Hepatocyte (in vitro differentiated cells): ENCODE measurements at regions not wholly inside any gene's neighbourhood (a gene's known extent, or its start where the extent isn't known, plus 50 kb on each side); places are given as distances from the start of the nearest gene placed in this dataset.

Experiments
- DNase-seq: peaks from one replicate; pipeline ENCODE4 v3.0.0-alpha.2; 2016; ENCODE audit warnings: low spot score
- H2AFZ ChIP-seq: fragments of 200-600 bp; sonication (generic); 2 replicates; pipeline ENCODE4 v1.6.0; 2016; ENCODE audit warnings: antibody characterized with exemption, mild to moderate bottlenecking
- H3K27ac ChIP-seq: fragments of 200-600 bp; sonication (generic); 2 replicates; pipeline ENCODE4 v1.5.1; 2016; ENCODE audit warnings: mild to moderate bottlenecking
- H3K27me3 ChIP-seq: fragments of 200-600 bp; sonication (generic); 2 replicates; pipeline ENCODE4 v1.6.1; 2016
- H3K36me3 ChIP-seq: fragments of 200-600 bp; sonication (generic); replicated peaks from 2 replicates; pipeline ENCODE4 v1.5.1; 2016; ENCODE audit warnings: low read depth; ENCODE audit not compliant: insufficient read depth
- H3K4me1 ChIP-seq: fragments of 200-600 bp; sonication (generic); 2 replicates; pipeline ENCODE4 v1.5.1; 2016; ENCODE audit warnings: mild to moderate bottlenecking, moderate library complexity; ENCODE audit not compliant: insufficient read depth
- H3K4me2 ChIP-seq: fragments of 200-600 bp; sonication (generic); 2 replicates; pipeline ENCODE4 v1.6.0; 2016
- H3K4me3 ChIP-seq: fragments of 200-600 bp; sonication (generic); 2 replicates; pipeline ENCODE4 v1.5.1; 2016; ENCODE audit warnings: mild to moderate bottlenecking
- H3K79me2 ChIP-seq: fragments of 200-600 bp; sonication (generic); 2 replicates; pipeline ENCODE4 v1.6.0; 2017; ENCODE audit warnings: mild to moderate bottlenecking
- H3K9me2 ChIP-seq: fragments of 200-600 bp; sonication (generic); replicated peaks from 2 replicates; pipeline ENCODE4 v1.6.0; 2017; ENCODE audit warnings: mild to moderate bottlenecking; ENCODE audit not compliant: insufficient read depth
- H3K9me3 ChIP-seq: fragments of 200-600 bp; sonication (generic); 2 replicates; pipeline ENCODE4 v1.5.1; 2016; ENCODE audit warnings: low read depth, mild to moderate bottlenecking
- H4K20me1 ChIP-seq: fragments of 200-600 bp; sonication (generic); 2 replicates; pipeline ENCODE4 v1.6.0; 2016; ENCODE audit warnings: mild to moderate bottlenecking; ENCODE audit not compliant: insufficient read depth, poor library complexity, severe bottlenecking
- CTCF ChIP-seq: fragments of 200-600 bp; sonication (generic); IDR thresholded peaks from 2 replicates; pipeline ENCODE4 v1.5.1; 2016; ENCODE audit warnings: antibody characterized with exemption, mild to moderate bottlenecking; ENCODE audit not compliant: poor library complexity
- EZH2 ChIP-seq: fragments of 200-600 bp; sonication (generic); IDR thresholded peaks from 2 replicates; pipeline ENCODE4 v1.6.1; 2016; ENCODE audit warnings: antibody characterized with exemption, mild to moderate bottlenecking, borderline replicate concordance
- EZH2phosphoT487 ChIP-seq: fragments of 200-600 bp; sonication (generic); IDR thresholded peaks from one replicate; pipeline ENCODE4 v1.6.1; 2018; ENCODE audit warnings: antibody characterized with exemption, mild to moderate bottlenecking, low read depth, moderate library complexity; ENCODE audit not compliant: unreplicated experiment, severe bottlenecking
- WGBS: methylation state at CpG from one replicate; pipeline ENCODE4 v1.1.6; 2016; ENCODE audit warnings: low lambda C conversion rate; ENCODE audit errors: missing lambda C conversion rate; 5-methylcytosine and 5-hydroxymethylcytosine counted together

GRCh38 chr5:92912283-92912682 lies 668.7 kb downstream of the NR2F1-AS1 start:
- H3K4me2 ChIP-seq: no peak overlapping the region
- DNase-seq: no peak
- WGBS: 87% methylated on average over 1 of the region's 1 CpG
- no peaks in the 10 kb centered on the region for H3K27me3 ChIP-seq
- H2AFZ ChIP-seq: no peak overlapping the region
- no peaks in the 10 kb centered on the region for H3K36me3 ChIP-seq
- H4K20me1 ChIP-seq: no peaks in the 10 kb centered on the region
- no peaks in the 10 kb centered on the region for H3K79me2 ChIP-seq
- no peak overlapping the region for H3K27ac ChIP-seq
- TF ChIP-seq EZH2phosphoT487 (no peak), EZH2 (no peak), CTCF (no peak)
- H3K4me1 ChIP-seq: peaks cover 18% of the 10 kb centered on the region
- no peaks in the 10 kb centered on the region for H3K9me3 ChIP-seq
- H3K4me3 ChIP-seq: no peak overlapping the region
- H3K9me2 ChIP-seq: no peaks in the 10 kb centered on the region

- Histone ChIP-seq H3K79me2 (no peaks in the 10 kb centered on the region), H3K9me3 (no peaks in the 10 kb centered on the region), H3K4me1 (peaks cover 18% of the 10 kb centered on the region), H3K9me2 (no peaks in the 10 kb centered on the region), H3K36me3 (no peaks in the 10 kb centered on the region), H3K27me3 (no peaks in the 10 kb centered on the region), H3K4me2 (no peak overlapping the region), H3K27ac (no peak overlapping the region), H2AFZ (no peak overlapping the region), H4K20me1 (no peaks in the 10 kb centered on the region), H3K4me3 (no peak overlapping the region)
- DNase-seq: no peak
- WGBS: 87% methylated on average over 1 of the region's 1 CpG
- TF ChIP-seq EZH2: no peak
- TF ChIP-seq EZH2phosphoT487: no peak
- no peak for TF ChIP-seq CTCF
These were observed 669.2 kb downstream of the NR2F1-AS1 start for GRCh38 chr5:92911851-92912250.

- no peak for DNase-seq
- no peaks in the 10 kb centered on the region for H3K9me2 ChIP-seq
These were observed 669.7 kb downstream of the NR2F1-AS1 start for GRCh38 chr5:92911293-92911692.

More at GRCh38 chr5:92911293-92911692, 669.7 kb downstream of the NR2F1-AS1 start:
- no peaks in the 10 kb centered on the region for H3K36me3 ChIP-seq
- H3K4me3 ChIP-seq: no peak overlapping the region
- H3K79me2 ChIP-seq: no peaks in the 10 kb centered on the region
- no peak overlapping the region for H2AFZ ChIP-seq
- no peak overlapping the region for H3K4me2 ChIP-seq
- peaks cover 18% of the 10 kb centered on the region for H3K4me1 ChIP-seq
- H3K27ac ChIP-seq: no peak overlapping the region
- H3K27me3 ChIP-seq: no peaks in the 10 kb centered on the region
- no peak for TF ChIP-seq CTCF
- TF ChIP-seq EZH2phosphoT487: no peak
- no peaks in the 10 kb centered on the region for H3K9me3 ChIP-seq
- H4K20me1 ChIP-seq: no peaks in the 10 kb centered on the region
